ENCODE measurements at regions not wholly inside any gene's neighbourhood (a gene's known extent, or its start where the extent isn't known, plus 50 kb on each side); places are given as distances from the start of the nearest gene placed in this dataset.

- TF ChIP-seq, protein P1, sequence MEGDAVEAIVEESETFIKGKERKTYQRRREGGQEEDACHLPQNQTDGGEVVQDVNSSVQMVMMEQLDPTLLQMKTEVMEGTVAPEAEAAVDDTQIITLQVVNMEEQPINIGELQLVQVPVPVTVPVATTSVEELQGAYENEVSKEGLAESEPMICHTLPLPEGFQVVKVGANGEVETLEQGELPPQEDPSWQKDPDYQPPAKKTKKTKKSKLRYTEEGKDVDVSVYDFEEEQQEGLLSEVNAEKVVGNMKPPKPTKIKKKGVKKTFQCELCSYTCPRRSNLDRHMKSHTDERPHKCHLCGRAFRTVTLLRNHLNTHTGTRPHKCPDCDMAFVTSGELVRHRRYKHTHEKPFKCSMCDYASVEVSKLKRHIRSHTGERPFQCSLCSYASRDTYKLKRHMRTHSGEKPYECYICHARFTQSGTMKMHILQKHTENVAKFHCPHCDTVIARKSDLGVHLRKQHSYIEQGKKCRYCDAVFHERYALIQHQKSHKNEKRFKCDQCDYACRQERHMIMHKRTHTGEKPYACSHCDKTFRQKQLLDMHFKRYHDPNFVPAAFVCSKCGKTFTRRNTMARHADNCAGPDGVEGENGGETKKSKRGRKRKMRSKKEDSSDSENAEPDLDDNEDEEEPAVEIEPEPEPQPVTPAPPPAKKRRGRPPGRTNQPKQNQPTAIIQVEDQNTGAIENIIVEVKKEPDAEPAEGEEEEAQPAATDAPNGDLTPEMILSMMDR (conservative IDR thresholded peaks at IDR 0.05; ENCODE audit: low read length) = no peak
- TF ChIP-seq EZH2phosphoT487 (IDR thresholded peaks at IDR 0.05; ENCODE audit: borderline replicate concordance) = peak; percentile 95; the same call in 1 of the 2 replicates
Measured at GRCh38 chr13:58085819-58086218, 454.3 kb downstream of the PCDH17 start.
